DND-41 (cell line): ENCODE measurements at regions not wholly inside any gene's neighbourhood (a gene's known extent, or its start where the extent isn't known, plus 50 kb on each side); places are given as distances from the start of the nearest gene placed in this dataset.

Experiments
- ATAC-seq: fragments of 200-7000 bp; cut with Tn5 transposase; 3 replicates; pipeline ENCODE4 v1.9.1; 2021; ENCODE audit warnings: low read depth; ENCODE audit not compliant: insufficient read depth
- DNase-seq: peaks from one replicate; pipeline ENCODE4 v3.0.0-alpha.2; 2020
- H2AFZ ChIP-seq: 2 replicates; pipeline ENCODE4 v1.6.0; 2012; ENCODE audit warnings: low read depth, low read length
- H3K27ac ChIP-seq: 2 replicates; pipeline ENCODE4 v1.5.1; 2012; ENCODE audit warnings: low read length, inconsistent platforms
- H3K27me3 ChIP-seq: fragments of 200-600 bp; sonication (generic); 2 replicates; pipeline ENCODE4 v1.6.0; 2012; ENCODE audit warnings: low read length, mild to moderate bottlenecking, inconsistent platforms; ENCODE audit not compliant: insufficient read depth, poor library complexity
- H3K36me3 ChIP-seq: 2 replicates; pipeline ENCODE4 v1.5.1; 2012; ENCODE audit warnings: low read length, inconsistent platforms; ENCODE audit not compliant: insufficient read depth
- H3K4me1 ChIP-seq: 2 replicates; pipeline ENCODE4 v1.5.1; 2012; ENCODE audit warnings: mild to moderate bottlenecking, low read length; ENCODE audit not compliant: insufficient read depth
- H3K4me2 ChIP-seq: 2 replicates; pipeline ENCODE4 v1.6.0; 2012; ENCODE audit warnings: mild to moderate bottlenecking, moderate library complexity, low read length, inconsistent platforms; ENCODE audit not compliant: insufficient read depth
- H3K4me3 ChIP-seq, 2 experiments: fragments of 200-600 bp in 1 of 2; shearing (Covaris generic) in 1 of 2; 2 replicates each; pipeline ENCODE4 v1.5.1; 2012 to 2016; ENCODE audit warnings: inconsistent platforms in 2 of 2, low read length in 2 of 2, mild to moderate bottlenecking in 2 of 2, low read depth in 1 of 2, moderate library complexity in 1 of 2
- H3K79me2 ChIP-seq: 2 replicates; pipeline ENCODE4 v1.6.0; 2012; ENCODE audit warnings: low read length, inconsistent platforms; ENCODE audit not compliant: insufficient read depth
- H3K9ac ChIP-seq: 2 replicates; pipeline ENCODE4 v1.6.0; 2012; ENCODE audit warnings: low read depth, mild to moderate bottlenecking, inconsistent platforms, low read length, moderate library complexity
- H3K9me3 ChIP-seq: 2 replicates; pipeline ENCODE4 v1.5.1; 2012; ENCODE audit warnings: low read length, moderate library complexity, mild to moderate bottlenecking, inconsistent platforms; ENCODE audit not compliant: insufficient read depth, severe bottlenecking
- H4K20me1 ChIP-seq: 2 replicates; pipeline ENCODE4 v1.6.0; 2012; ENCODE audit warnings: low read length; ENCODE audit not compliant: insufficient read depth
- CTCF ChIP-seq: IDR thresholded peaks from 2 replicates; pipeline ENCODE4 v1.5.1; 2012; ENCODE audit warnings: borderline replicate concordance, low read length, moderate library complexity, mild to moderate bottlenecking; ENCODE audit not compliant: poor library complexity, severe bottlenecking; ENCODE audit errors: extremely low read depth
- EZH2 ChIP-seq: IDR thresholded peaks from 3 replicates; pipeline ENCODE4 v1.6.1; 2012; ENCODE audit warnings: borderline replicate concordance, low read depth, mild to moderate bottlenecking, moderate library complexity, low read length, inconsistent platforms; ENCODE audit not compliant: severe bottlenecking

GRCh38 chr5:44885903-44886302 is 77.2 kb downstream of the MRPS30 start:
- Histone ChIP-seq H3K27me3 (no peaks in the 10 kb centered on the region), H3K9ac (no peak overlapping the region), H3K4me2 (no peak overlapping the region), H3K4me3 (no peak overlapping the region), H3K79me2 (no peaks in the 10 kb centered on the region), H2AFZ (no peak overlapping the region), H3K4me1 (no peaks in the 10 kb centered on the region), H3K36me3 (no peaks in the 10 kb centered on the region), H4K20me1 (no peaks in the 10 kb centered on the region), H3K27ac (no peak overlapping the region), H3K9me3 (peaks cover 3% of the 10 kb centered on the region)
- TF ChIP-seq EZH2 (no peak), CTCF (no peak)
- no peak for ATAC-seq
- no peak for DNase-seq

DNA sequence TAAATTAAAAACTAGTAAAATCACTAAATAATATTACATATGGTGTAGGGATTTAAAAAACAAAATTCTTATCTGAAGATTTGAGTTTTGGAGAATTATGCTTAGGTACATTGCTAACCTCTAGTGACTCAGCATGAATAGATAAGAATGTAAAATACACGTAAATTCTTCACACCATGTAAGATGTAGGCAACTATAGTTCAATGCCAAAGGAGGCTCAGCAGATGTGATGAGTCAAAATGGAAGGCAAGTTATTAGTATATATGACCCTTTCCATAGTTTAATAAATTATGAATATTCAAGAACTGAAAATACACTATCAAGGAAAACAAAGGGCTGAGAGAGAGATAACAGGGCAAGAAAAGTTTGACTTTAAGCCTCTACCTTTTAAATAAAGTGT is 79.0 kb downstream of the MRPS30 start:
- Histone ChIP-seq H3K9me3 (no peaks in the 10 kb centered on the region), H3K4me3 (no peak overlapping the region), H3K27me3 (no peaks in the 10 kb centered on the region), H3K4me1 (no peaks in the 10 kb centered on the region), H3K4me2 (no peak overlapping the region), H3K79me2 (no peaks in the 10 kb centered on the region), H4K20me1 (no peaks in the 10 kb centered on the region), H2AFZ (no peak overlapping the region), H3K36me3 (no peaks in the 10 kb centered on the region), H3K9ac (no peak overlapping the region), H3K27ac (no peak overlapping the region)
- DNase-seq (no peak), ATAC-seq (no peak)
- TF ChIP-seq EZH2 (no peak), CTCF (no peak)

DNA sequence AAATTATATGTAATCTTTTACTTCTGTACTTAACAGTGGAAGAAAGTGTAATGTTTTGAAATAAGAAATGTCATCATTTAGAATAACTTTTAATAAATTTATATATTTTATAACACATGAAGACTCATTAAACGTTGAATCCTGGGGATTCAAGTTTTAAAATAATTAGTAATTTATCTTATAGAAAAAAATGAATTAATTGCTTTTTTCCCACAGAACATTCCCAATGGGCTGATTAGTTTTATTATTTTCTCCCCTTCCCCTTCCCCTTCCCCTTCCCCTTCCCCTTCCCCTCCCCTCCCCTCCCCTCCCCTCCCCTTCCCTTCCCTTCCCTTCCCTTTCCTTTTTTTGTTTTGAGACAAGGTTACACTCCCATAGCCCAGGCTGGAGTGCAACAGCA is 79.7 kb downstream of the MRPS30 start:
- Histone ChIP-seq H3K4me3 (no peak overlapping the region), H3K27me3 (no peaks in the 10 kb centered on the region), H3K4me2 (no peak overlapping the region), H2AFZ (no peak overlapping the region), H3K9ac (no peak overlapping the region), H3K9me3 (no peaks in the 10 kb centered on the region), H4K20me1 (no peaks in the 10 kb centered on the region), H3K27ac (no peak overlapping the region), H3K36me3 (no peaks in the 10 kb centered on the region), H3K4me1 (no peaks in the 10 kb centered on the region), H3K79me2 (no peaks in the 10 kb centered on the region)
- no peak for DNase-seq
- TF ChIP-seq EZH2 (no peak), CTCF (no peak)
- no peak for ATAC-seq

- Histone ChIP-seq H3K4me1 (no peaks in the 10 kb centered on the region), H3K9me3 (no peaks in the 10 kb centered on the region), H4K20me1 (no peaks in the 10 kb centered on the region), H3K4me3 (no peak overlapping the region), H3K36me3 (no peaks in the 10 kb centered on the region), H3K79me2 (no peaks in the 10 kb centered on the region), H3K4me2 (no peak overlapping the region), H3K9ac (no peak overlapping the region), H2AFZ (no peak overlapping the region), H3K27me3 (no peaks in the 10 kb centered on the region), H3K27ac (no peak overlapping the region)
- ATAC-seq (no peak), DNase-seq (no peak)
- TF ChIP-seq CTCF (no peak), EZH2 (no peak)
Observed at GRCh38 chr5:44891116-44891515, 82.4 kb downstream of the MRPS30 start.
